ENCODE measurements at regions not wholly inside any gene's neighbourhood (a gene's known extent, or its start where the extent isn't known, plus 50 kb on each side); places are given as distances from the start of the nearest gene placed in this dataset.

DNA sequence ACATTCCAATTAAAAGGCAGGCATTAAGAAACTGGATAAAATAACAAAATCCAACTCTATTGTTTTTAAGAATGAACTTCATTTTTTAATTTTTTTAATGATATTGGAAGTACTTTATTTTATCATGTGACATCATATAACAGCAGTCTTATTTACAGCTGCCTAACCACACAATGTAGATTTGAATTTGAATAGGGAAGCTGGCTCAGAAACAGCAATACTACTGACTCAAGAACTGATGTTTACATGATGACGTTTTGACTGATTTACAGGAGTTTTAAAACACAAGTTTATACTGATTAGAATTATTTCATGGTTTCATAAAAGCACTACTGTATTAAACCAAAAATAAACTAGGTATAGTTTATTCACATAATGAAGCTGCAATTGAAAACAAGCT, 348.7 kb upstream of the NR5A2 start:
- no peak for DNase-seq

DNA sequence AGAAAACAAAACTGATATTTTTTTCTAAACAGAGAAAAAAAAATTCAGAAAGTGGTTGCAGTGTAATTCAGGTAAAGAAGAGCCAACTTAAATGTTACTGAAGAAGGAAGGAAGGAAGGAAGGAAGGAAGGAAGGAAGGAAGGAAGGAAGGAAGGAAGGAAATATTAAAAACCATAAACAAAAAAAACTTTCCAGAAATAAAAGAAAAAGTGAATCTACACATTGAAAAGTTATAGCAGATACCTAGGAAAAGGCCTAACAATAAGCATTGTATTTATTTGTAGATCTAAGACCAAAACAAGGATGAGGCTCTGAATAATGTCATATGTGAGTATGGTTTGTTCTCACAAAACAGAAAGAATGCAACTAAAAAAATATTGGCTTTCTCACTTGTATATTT, 345.4 kb upstream of the NR5A2 start:
- no peak for DNase-seq

DNA sequence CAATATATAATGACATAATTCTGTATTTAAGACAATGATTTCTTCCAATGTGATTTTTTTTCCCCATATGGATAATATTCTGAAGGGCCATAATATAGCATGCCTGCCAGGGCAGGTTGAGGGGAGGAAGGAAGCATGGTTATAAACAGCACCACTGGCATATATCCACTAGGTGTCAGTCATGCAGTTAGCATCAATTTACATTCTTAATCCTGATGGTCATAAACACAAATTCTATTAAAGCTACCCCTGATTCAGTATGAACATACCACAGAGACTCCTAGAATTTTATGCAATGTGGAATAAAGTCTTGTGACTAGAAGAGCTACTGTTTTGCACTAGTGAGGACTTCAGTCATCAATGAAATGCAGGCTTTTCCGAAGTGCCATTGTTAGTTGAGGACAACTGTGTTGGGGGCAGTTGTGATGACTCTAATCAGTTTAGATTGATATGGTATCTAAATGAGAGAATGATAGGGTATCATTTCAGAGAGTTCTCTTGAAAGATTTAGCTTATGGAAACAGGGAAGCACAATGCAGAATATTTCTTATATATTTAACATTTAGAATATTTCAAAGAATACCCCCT, 342.7 kb upstream of the NR5A2 start:
- peak; percentile 43 for DNase-seq

DNA sequence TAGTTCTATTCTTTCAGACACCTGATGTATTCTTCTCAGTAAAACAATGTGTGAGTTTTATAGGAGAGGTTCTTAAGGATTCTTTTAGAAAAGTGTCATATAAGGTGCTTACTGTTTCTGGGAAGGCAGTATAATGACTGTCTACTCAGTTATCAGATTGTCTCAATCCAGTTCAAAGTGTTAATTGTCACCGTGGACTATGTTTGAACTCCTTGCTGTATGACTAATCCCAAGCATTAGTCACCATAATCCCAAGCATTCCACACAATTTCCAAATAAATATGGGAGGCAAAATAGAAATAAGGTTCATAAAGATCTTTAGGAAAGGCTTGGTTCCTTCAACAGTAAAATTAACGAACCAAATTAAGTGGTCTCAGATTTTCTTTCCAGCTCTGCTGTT, 342.1 kb upstream of the NR5A2 start:
- DNase-seq: no peak

DNA sequence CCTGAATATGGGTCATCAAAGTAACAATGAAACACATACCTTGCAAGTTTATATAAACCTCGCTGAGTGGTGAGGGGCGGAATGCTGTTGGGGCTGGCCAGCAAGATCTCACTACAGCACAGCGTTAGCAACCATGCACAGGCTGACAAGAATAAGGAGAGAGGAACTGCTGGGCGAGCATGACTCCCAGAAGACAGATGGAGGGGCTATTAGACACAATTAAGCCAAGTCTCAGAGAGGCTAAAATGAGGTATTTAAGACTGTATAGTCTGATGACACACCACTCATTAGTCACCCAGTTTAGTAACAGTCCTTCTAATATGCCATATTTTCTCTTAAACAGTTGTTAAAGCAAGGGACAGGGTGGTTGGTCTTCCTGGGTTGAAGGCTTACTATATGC, 340.2 kb upstream of the NR5A2 start:
- no peak for DNase-seq

DNA sequence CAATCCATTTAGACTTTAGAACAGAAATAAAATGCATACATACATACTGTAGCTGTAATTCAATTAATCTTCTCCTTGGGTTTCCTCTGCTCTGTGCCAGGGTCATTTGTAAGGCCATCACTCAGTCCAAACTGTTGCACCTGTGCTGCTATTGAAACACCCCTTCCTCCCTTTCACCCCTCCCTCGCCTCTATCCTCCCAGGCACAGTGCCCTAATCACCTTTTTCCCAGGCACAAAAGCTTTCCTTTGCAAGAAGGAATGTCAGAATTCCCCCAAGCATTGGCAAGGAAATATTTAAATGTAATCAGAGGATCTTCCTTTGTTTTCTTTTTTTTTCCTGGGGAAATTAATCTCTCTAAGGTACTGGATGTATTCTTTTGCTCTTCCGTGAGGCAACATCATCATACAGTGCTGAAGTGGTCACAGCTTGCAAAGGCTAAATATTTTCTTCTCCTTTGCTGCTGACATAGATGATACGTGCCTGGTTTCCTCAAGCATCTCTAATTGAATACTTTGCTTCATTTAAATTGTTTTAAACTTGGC, 339.3 kb upstream of the NR5A2 start:
- DNase-seq: no peak

DNA sequence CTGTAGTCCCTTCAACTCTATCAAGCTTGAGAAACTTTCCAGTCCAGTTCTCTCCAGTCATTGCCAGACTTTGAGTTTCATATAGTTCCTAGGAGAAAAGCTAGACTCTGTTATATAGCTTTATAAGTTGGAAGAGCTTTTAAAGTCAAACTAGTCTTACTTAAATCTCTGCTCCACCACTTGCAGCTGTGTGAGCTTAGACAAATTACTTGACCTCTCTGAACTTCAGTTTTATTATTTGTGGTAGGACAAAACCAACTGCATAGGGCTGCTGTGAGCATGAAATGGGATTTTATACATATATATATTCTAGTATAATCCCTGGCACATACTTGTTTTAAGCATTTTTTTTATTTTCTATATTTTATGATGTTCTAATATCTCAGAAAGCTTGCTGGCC, 338.7 kb upstream of the NR5A2 start:
- no peak for DNase-seq

DNA sequence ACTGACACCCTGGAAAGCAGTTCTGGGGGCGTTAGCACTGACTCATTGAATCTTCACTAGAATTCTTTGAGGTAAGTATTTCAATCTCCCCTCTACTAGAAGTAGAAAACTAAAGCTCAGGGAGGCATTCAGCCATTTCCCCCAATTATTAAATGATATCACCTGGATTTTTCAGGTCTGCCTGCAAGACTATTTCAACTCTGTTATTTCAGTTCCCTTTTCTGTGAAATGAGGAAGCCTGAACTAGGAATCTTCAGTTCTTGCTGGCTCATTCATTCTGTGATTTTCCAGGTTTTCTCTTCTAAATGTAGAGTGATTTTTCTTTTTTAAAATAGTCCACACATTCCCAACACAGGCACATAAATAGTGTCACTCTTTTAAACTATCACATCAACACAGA, 337.0 kb upstream of the NR5A2 start:
- DNase-seq: no peak

DNA sequence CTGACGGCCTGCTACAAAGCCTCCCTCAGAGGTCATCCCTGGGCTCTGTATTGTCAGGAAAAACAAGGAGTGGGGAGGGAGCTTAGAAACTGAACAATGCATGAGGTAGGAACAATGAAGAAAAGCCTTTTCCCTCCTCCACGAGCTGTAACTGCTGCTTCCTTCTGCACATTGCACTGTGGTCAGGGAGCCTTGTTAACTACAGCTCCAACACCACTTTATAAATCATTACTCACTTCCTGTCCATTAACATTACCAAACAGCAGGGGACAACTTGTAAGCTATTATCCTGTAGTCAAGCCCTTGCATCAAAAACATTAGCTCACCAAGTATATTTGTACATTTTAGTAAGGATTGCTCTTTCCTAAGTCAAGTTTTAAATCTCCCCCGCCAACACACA, 336.0 kb upstream of the NR5A2 start:
- peak; percentile 73 for DNase-seq

DNA sequence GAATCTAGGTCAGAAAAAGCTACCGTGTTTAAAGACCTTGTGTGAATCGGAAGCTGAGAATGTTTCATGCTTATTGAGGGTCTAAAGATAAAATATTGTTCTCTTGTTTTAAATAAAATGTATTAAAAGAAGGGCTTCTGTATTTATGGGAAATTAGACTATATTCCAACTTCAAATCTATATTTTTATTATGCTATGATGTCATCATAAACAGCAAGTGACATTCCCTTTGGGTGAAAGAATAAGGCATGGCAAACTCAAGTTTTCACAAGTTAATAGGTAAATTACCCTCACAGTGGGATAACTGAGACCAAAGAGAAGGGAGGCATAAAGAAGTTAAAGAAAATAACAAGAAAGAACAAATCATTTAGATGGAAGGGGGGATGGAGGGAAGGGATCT, 333.8 kb upstream of the NR5A2 start:
- no peak for DNase-seq

DNA sequence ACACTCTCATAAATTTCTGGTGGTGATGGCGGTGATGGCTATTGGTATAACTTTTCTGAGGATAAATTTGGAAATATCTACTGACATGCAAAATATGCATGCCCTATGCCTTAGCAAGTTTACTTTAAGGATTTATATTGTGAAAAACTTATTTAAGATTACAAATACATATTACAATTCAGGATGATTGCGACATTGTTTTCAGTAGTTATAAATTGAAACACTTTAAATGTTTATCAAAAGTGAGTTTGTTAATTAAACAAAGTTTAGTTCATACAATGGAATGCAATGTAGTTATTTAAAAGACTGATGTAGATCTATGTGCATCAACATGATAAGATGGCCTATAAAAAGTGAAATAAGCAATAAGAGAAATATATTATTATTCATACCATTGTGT, 331.3 kb upstream of the NR5A2 start:
- DNase-seq: no peak

DNA sequence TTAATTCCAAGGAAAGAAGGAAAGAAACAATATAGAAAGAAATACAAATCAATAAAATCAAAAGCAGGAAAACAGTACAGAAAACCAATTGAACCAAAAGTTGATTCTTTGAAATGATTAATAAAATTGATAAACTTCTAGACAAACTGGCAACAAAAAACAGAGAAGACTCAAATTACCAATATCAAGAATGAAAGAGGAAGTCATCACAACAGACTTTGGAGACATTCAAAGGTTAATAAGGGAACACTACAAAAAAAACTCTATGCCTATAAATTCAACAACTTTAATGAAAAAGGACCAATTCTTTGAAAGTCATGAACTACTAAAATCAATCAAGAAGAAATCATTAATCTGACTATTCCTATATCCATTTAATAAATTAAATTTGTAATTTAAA, 329.3 kb upstream of the NR5A2 start:
- DNase-seq: no peak

DNA sequence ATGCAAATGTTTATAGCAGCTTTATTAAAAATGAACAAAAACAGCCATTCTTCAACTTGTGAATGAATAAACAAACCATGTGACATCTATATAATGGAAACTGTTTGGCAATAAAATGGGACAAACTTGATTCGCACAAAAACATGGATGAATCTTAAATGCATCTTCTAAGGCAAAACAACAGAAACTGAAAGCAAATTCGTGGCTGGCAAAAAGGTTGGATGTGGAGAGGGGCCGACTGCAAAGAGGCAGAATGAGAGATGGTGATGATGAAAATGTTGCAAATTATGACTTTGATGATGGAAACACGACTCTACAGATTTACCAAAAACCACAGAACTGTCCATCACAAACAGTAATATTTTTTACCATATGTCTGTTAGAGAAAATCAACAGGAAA, 327.0 kb upstream of the NR5A2 start:
- DNase-seq: no peak

DNA sequence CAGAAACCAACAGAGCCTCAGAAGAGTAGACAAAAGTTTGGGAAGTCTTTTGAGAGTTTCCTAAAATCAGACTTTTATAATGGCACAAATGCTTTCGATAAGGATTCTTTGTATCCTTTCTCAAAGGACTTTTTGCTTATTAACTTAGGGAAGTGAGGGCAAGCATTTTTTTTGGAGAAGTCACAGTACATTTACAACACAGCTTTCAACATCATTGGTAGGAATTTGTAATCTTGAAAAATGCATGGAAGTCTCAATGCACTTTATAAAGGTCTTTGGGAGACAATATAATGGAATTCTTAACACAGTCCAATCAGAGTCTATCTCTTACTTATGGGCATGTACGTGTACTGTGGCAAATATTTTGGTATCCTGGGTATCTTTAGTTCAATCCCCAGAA, 325.8 kb upstream of the NR5A2 start:
- DNase-seq: no peak

DNA sequence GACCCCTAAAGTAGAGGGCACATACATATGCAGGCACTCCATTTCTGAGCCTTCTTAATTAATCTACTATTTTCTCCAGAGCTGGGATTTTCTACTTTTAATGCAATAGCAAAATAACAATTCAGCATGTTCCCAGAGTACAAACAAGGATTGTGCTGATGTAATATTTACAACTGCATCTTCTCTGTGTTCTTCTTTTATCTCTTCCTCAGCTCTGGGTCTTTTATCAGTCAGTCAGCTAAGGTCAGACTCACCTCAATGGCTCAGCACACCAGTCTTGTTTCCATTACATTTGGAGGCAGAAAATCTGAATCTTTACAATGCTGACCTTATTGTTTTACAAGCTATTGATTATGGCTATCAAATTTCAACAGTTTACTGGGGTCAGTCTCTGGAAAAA, 323.3 kb upstream of the NR5A2 start:
- DNase-seq: no peak

DNA sequence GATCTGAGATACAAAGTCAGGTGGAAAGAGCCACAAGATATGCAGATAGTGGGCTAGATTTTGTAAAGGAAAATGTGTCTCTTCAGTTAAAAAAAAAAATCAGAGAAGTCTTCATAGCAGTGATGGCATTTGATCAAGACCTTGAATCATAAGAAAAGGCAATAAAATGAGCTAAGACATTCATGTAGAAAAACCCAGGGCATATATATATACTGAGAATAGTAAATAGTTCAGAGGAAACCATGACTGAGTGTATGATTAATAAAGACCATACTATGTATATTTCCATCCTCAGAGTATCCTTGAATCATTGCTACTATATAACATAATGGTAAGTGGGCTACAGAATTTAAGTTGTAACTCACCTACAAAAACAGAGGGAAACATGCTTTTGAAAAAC, 321.7 kb upstream of the NR5A2 start:
- DNase-seq: no peak

DNA sequence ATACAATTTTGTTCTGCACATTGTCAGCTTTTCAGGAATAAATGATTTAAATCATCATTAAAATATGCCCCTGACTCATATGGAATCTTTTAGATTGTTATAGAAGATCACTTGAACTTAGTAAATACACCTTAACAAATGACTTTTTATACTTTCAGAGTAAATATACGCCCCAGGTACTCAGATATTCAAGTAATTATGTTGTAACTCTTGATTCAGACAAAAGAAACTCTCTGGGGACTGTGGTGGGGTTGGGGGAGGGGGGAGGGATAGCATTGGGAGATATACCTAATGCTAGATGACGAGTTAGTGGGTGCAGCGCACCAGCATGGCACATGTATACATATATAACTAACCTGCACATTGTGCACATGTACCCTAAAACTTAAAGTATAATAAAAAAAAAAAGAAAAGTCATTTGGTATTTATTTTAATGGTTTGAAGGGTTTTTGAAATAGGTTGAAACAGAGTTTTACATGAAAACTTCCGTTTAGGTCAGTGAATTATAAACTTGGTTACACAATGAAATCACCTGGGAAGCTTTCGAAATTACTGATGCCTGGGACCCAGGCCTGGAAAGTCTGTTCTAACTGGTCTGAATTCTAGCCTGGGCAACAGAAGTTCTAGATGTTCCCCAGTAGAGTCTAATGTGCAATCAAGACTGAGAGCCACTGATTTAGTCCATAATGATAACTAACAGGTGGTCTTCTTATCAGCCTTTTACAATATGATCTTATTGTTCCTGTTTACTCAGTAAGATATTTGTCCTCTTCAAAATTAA, 320.5 kb upstream of the NR5A2 start:
- no peak for DNase-seq

DNA sequence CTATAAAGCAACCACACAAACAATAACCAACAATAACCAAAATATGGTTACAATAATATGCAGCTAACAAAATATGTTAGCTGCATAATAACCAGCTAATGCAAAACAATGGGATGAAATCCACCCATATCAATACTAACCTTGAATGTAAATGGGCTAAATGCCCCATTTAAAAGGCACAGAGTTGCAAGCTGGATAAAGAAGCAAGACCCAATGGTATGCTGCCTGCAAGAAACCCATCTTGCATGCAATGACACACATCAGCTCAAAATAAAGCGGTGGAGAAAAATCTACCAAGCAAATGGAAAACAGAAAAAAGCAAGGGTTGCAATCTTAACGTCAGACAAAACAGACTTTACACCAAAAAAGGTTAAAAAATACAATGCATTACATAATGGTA, 316.5 kb upstream of the NR5A2 start:
- DNase-seq: no peak

DNA sequence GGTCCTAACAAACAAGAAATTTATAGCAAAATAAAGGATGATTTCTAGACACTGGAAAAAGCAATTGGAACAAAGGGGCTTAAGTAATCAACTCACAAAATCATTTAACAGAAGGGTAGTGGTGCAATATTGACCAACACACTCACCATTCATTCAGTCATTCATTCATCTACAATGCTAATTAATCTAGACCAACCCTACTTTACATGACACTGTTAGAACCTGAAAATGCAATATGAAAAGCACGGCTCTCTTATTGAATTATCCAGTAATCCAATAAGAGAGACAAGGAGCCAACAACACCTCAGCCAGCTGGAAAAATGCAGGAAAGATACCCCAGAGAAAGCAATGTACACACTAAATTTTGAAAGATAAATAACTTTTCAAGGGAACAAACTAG, 310.8 kb upstream of the NR5A2 start:
- no peak for DNase-seq

DNA sequence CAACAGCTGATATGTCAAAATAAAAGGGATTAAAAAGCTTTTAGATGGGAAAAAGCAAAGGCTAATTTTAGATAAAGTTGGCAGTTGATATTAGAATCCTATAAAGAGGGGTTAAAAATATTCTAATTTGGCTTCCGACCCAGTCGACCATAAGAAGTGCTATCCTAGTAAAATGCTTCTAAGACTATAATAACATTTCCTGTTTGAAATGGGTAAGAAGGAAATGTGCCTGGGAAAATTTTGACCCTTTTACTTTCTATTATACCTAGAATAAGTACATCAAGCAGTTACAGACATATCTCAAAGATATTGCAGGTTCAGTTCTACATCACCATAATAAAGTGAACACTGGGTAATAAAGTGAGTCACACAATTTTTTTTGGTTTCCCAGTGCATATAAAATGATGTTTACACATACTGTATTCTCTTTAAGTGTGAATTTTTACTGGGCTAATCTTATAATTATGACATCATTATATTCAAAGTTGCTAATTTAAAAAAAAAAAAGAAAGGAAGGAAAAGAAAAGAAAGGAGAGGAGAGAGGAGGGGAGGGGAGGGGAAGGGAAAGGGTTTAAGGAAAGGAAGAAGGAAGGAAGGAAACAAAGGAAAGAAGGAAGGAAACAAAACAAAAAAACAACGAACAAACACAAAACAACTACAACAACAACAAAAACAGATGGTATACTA, 308.2 kb upstream of the NR5A2 start:
- no peak for DNase-seq

DNA sequence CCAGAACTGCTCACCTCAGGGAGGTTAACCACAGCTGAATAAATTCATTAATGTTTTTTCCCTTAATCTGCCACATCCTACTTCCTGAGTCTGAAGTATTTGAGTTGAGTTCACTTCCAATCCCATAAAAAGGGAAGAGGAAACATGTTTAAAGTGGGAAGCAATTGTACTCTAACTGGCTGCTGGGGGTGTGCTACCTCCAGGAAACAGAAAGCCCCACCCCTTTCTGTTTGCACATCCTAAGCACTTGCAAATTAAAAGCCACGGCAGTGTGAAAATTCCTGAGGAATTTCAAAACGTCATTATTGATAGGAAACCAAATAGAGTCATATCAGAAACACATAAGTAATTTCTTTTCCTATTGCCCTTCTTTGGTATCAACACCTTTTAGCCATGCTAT, 307.0 kb upstream of the NR5A2 start:
- no peak for DNase-seq

DNA sequence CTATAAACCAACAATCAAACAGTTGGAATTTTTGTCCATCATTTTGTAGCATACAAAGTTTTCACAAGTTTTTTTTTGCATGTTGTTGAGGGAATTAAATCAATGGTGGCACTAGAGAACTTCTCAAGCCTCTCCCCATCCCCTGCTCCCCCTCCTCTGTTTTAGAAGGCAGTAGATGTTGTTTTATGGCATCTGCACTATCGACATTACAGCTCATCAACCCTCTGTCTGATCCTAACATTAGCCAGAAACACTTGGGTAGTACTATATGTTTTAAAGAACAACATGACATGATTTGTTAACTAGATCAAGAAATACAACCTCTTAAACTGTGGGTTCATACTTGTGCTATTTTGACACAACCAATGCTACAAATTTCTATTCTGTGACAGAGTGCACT, 306.5 kb upstream of the NR5A2 start:
- no peak for DNase-seq

DNA sequence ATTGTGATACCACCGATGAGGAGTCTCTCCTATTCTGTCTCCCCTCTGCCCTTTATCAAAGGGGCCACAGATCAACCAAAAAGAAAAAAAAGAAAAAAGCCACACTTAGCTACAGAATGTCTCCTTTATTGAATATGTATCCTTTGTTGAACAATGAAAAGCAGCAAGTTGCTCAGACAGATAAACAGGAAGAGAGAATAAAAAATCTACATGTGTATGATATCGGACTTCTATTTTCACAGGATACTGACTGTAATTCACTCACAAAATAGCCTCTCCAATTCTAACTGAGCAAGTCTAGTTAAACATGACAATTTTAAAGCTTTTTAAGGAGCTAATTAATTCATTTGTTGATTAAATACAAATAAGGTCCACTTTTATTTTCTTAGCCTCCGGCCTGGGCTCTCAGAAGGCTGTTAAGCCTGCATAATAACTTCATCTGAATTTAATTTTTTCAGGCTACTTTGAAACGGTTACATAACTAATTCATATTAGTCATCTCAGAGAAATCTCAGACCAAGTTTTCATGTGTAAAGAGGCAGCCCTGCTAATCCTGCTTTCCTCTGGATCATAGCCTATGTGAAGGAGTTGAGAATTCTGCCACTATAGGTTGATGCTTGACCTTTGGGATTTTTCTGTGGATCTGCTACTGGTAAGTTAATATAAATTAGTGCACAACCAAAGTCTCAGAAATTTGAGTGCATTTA, 304.1 kb upstream of the NR5A2 start:
- DNase-seq: no peak

DNA sequence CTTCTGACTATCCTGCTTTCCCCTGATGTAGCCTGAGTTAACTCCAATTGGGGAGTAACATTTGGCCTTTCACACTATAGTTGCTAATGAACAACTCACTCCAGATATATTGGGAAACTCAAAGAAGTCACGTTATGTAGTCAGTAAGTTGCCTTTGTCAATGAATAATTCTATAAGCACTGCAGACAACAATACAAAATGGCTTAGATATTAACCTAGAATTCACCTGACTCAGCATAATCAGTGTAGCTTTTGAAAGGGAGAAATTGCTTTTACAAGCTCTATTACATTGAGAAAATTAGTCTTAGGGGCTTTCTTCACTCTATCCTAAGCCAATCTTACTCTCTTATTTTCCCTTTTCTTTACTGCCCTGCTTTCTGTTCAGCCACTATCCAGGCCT, 303.5 kb upstream of the NR5A2 start:
- DNase-seq: no peak
